SU-DHL-6 (cell line): ENCODE measurements at regions not wholly inside any gene's neighbourhood (a gene's known extent, or its start where the extent isn't known, plus 50 kb on each side); places are given as distances from the start of the nearest gene placed in this dataset.

ENCODE experiments used
- EZH2phosphoT487 ChIP-seq: fragments of 200-600 bp; sonication (generic), shearing (Covaris generic); conservative IDR thresholded peaks from 2 replicates; pipeline ENCODE4 v1.6.1; 2018; ENCODE audit warnings: mild to moderate bottlenecking, antibody characterized with exemption, low read length, moderate library complexity, mixed read lengths
- TF ChIP-seq, protein P1 (sequence below): fragments of 200-600 bp; sonication (generic); IDR thresholded peaks from one replicate; pipeline ENCODE4 v1.5.1; 2017; ENCODE audit warnings: antibody characterized with exemption, mild to moderate bottlenecking, low read length, moderate library complexity; ENCODE audit not compliant: insufficient read depth, poor library complexity, severe bottlenecking

DNA sequence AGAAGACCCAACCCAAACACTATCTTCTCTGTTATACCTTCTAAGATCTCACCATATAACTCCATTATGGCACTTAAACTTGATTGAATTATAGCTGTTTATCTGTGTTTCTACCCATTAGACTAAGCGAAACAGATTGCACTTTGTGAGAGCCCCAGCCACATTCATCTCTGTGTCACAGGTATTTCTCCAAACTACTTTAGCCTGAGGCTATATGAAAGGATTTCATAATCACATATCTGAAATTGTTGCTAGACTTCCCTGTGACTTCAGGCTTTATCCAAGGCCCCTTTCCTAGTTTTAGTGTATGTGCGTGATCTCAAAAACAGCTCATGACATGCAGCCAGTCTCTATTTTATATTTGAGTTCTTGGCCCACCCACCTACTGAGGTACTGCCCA, 745.0 kb upstream of the ACVR2A start:
- TF ChIP-seq, protein P1, sequence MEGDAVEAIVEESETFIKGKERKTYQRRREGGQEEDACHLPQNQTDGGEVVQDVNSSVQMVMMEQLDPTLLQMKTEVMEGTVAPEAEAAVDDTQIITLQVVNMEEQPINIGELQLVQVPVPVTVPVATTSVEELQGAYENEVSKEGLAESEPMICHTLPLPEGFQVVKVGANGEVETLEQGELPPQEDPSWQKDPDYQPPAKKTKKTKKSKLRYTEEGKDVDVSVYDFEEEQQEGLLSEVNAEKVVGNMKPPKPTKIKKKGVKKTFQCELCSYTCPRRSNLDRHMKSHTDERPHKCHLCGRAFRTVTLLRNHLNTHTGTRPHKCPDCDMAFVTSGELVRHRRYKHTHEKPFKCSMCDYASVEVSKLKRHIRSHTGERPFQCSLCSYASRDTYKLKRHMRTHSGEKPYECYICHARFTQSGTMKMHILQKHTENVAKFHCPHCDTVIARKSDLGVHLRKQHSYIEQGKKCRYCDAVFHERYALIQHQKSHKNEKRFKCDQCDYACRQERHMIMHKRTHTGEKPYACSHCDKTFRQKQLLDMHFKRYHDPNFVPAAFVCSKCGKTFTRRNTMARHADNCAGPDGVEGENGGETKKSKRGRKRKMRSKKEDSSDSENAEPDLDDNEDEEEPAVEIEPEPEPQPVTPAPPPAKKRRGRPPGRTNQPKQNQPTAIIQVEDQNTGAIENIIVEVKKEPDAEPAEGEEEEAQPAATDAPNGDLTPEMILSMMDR = no peak
- TF ChIP-seq EZH2phosphoT487 = no peak
